Transverse colon (tissue), 4 donors: ENCODE measurements at regions not wholly inside any gene's neighbourhood (a gene's known extent, or its start where the extent isn't known, plus 50 kb on each side); places are given as distances from the start of the nearest gene placed in this dataset.

ENCODE experiments used
- DNase-seq: peaks from one replicate; pipeline ENCODE4 v3.0.0-alpha.2; 2019
- H3K27ac ChIP-seq, 4 donors: fragments of 200-600 bp; sonication (generic); 2 replicates each; pipeline ENCODE4 v1.5.1; 2016 to 2018; ENCODE audit warnings: inconsistent platforms in 4 of 4
- H3K27me3 ChIP-seq: fragments of 200-600 bp; sonication (generic); 2 replicates; pipeline ENCODE4 v1.5.1; 2017; ENCODE audit warnings: inconsistent platforms
- H3K36me3 ChIP-seq, 4 donors: fragments of 200-600 bp; sonication (generic); 2 replicates each; pipeline ENCODE4 v1.5.1; 2017 to 2019; ENCODE audit warnings: inconsistent platforms in 4 of 4
- H3K4me1 ChIP-seq, 4 donors: fragments of 200-600 bp; sonication (generic); 2 replicates each; pipeline ENCODE4 v1.5.1; 2017 to 2020; ENCODE audit warnings: inconsistent platforms in 4 of 4
- H3K4me3 ChIP-seq, 4 donors: fragments of 200-600 bp; sonication (generic); 1 replicate in 1 of 4; 2 replicates in 3 of 4; pipeline versions ENCODE4 v1.5.1 to v1.6.1; 2017 to 2019; ENCODE audit warnings: inconsistent platforms in 4 of 4
- H3K9me3 ChIP-seq, 2 donors: fragments of 200-600 bp; sonication (generic); 2 replicates each; pipeline ENCODE4 v1.5.1; 2017 to 2019; ENCODE audit warnings: inconsistent platforms in 2 of 2
- CTCF ChIP-seq, 5 experiments: fragments of 200-600 bp in 3 of 5; fragments of 450-650 bp in 2 of 5; sonication (generic) in 3 of 5; IDR thresholded peaks; 1 replicate in 2 of 5; 2 replicates in 3 of 5; pipeline ENCODE4 v1.5.1; 2016 to 2017; ENCODE audit warnings: antibody characterized with exemption in 5 of 5, inconsistent platforms in 3 of 5, mild to moderate bottlenecking in 2 of 5, moderate library complexity in 1 of 5
- EP300 ChIP-seq: sonication (generic); formaldehyde crosslinking; IDR thresholded peaks from one replicate; pipeline ENCODE4 v1.6.1; 2017; ENCODE audit warnings: antibody characterized with exemption, low read depth
- POLR2A ChIP-seq: fragments of 450-650 bp; IDR thresholded peaks from one replicate; pipeline ENCODE4 v1.6.1; 2016; ENCODE audit warnings: antibody characterized with exemption, mild to moderate bottlenecking, moderate library complexity
- POLR2AphosphoS5 ChIP-seq, 3 donors: sonication (generic); formaldehyde crosslinking; IDR thresholded peaks; one replicate each; pipeline ENCODE4 v1.6.1; 2016; ENCODE audit warnings: antibody characterized with exemption in 3 of 3
- WGBS, 2 donors: methylation state at CpG; one replicate each; pipeline ENCODE4 v1.1.5; 2018; ENCODE audit warnings: low coverage in 1 of 2; 5-methylcytosine and 5-hydroxymethylcytosine counted together
- in situ Hi-C, 4 donors: fragments of 200-750 bp; cut with MboI; loops; one replicate each; pipeline versions ENCODE4 v1.15.0 to v1.15.1; 2017; ENCODE audit warnings: low sequenced_read_pairs in 3 of 4, low pct_ligation_motif_present in 1 of 4, low pct_unique_long_range_greater_than_20kb in 1 of 4
- intact Hi-C: fragments of 100-400 bp; cut with DNase I; formaldehyde crosslinking; loops from one replicate; pipeline ENCODE4 v1.15.1; 2023; ENCODE audit warnings: low total_unique reads

DNA sequence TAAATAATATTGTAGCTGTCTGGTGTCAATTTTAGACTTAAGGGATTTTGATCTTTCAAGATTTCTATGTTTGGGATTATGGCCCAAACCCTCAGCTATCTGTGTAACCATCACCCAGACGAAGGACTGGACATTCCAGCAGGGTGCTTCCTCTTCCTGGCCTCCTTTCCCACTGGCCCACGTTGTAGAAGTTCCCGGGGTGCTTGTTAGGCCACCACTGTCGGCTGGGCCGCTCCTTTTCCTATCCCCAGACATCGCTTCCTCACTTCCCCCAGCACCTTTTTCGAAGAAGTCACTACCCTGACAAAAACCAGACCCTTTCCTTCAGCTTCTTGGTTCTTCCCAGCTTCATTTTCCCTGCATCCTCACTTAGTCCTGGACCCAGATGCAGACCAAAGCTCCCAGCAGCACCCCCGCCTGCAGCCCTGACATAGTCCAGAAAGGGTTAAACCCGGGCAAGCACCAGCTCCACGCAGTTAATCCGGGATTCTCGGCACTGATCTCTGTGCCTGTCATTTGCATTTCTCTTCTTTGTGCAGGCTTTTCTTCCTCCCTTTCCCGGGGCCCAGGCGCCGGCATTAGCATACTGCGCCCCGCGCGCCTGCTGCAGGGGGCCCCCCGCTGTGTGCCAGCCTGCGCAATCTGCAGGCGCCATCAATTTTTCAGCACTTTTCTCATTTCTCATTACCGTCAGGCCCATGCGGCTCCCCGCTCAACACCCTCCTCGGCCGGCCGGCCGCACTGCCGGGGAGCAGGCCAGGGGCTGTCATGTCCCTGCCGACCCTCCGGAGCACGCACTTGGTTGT lies 90.6 kb downstream of the ZNF621 start:
- H3K36me3 ChIP-seq = no peaks in the 10 kb centered on the region
- WGBS, 2 donors = 54 to 67% methylated on average over 19 to 33 of the region's 33 CpGs
- DNase-seq = no peak
- H3K27me3 ChIP-seq = peaks cover 17% of the 10 kb centered on the region
- peak overlapping the region in 1 of 4 donors; percentile 11 for H3K4me3 ChIP-seq
- in situ Hi-C loops (no loop called here), intact Hi-C loops (no loop called here)
- H3K27ac ChIP-seq = no peak overlapping the region
- TF ChIP-seq CTCF (IDR thresholded peaks at IDR 0.05) (no peak), EP300 (no peak), POLR2A (no peak), POLR2AphosphoS5 (IDR thresholded peaks at IDR 0.05) (no peak)
- no peaks in the 10 kb centered on the region for H3K9me3 ChIP-seq
- H3K4me1 ChIP-seq = no peaks in the 10 kb centered on the region

GRCh38 chr3:40615918-40616819 lies 91.4 kb downstream of the ZNF621 start:
- DNase-seq = no peak
- WGBS, 2 donors = 91 to 94% methylated on average over 2 to 16 of the region's 16 CpGs
- in situ Hi-C loops = no loop called here
- intact Hi-C loops = no loop called here
- Histone ChIP-seq H3K9me3 (no peaks in the 10 kb centered on the region), H3K4me1 (no peaks in the 10 kb centered on the region), H3K36me3 (no peaks in the 10 kb centered on the region), H3K27ac (no peak overlapping the region), H3K27me3 (peaks cover 17% of the 10 kb centered on the region), H3K4me3 (no peak overlapping the region)
- TF ChIP-seq CTCF (IDR thresholded peaks at IDR 0.05) = no peak
- no peak for TF ChIP-seq POLR2AphosphoS5 (IDR thresholded peaks at IDR 0.05)
- no peak for TF ChIP-seq POLR2A
- no peak for TF ChIP-seq EP300

GRCh38 chr3:40617084-40617483 lies 92.3 kb downstream of the ZNF621 start:
- intact Hi-C loops = no loop called here
- H3K36me3 ChIP-seq = no peaks in the 10 kb centered on the region
- in situ Hi-C loops = no loop called here
- H3K9me3 ChIP-seq = no peaks in the 10 kb centered on the region
- WGBS, 2 donors = 77 to 100% methylated on average over 1 to 3 of the region's 3 CpGs
- DNase-seq = no peak
- H3K4me1 ChIP-seq = no peaks in the 10 kb centered on the region
- H3K4me3 ChIP-seq = no peak overlapping the region
- no peak overlapping the region for H3K27ac ChIP-seq
- TF ChIP-seq EP300 = no peak
- no peak for TF ChIP-seq CTCF (IDR thresholded peaks at IDR 0.05)
- TF ChIP-seq POLR2AphosphoS5 (IDR thresholded peaks at IDR 0.05) = no peak
- no peak for TF ChIP-seq POLR2A
- peaks cover 17% of the 10 kb centered on the region for H3K27me3 ChIP-seq

DNA sequence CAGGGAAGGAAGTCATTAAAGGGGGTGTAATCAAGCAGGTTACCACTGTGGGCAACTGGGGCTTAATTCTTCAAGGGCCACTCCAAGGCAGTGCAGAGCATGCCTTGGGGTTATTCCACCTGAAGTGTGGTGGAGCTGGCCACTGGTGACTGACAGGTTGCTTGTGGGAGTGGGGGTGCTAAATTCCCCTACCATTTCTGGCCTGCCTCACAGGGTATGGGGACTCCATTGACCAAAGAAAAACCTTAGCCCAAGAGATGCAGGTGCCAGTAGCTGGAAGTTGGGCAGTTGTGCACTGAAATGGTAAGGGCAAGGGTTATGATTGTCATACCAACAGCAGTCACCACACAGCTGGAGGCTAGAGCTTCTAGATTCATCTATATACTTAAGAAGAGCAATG lies 93.4 kb downstream of the ZNF621 start:
- Histone ChIP-seq H3K27ac (no peak overlapping the region), H3K4me3 (no peak overlapping the region), H3K36me3 (no peaks in the 10 kb centered on the region), H3K27me3 (peaks cover 17% of the 10 kb centered on the region), H3K4me1 (no peaks in the 10 kb centered on the region), H3K9me3 (no peaks in the 10 kb centered on the region)
- DNase-seq = no peak
- TF ChIP-seq EP300 (no peak), POLR2AphosphoS5 (IDR thresholded peaks at IDR 0.05) (no peak)
- intact Hi-C loops (no loop called here), in situ Hi-C loops (no loop called here)
